CD14-positive monocyte (primary cell): ENCODE measurements at regions not wholly inside any gene's neighbourhood (a gene's known extent, or its start where the extent isn't known, plus 50 kb on each side); places are given as distances from the start of the nearest gene placed in this dataset.
"Not testable (repeated sequence)": the region's sequence is repeated elsewhere in the genome, so short reads cannot be mapped to it uniquely, and the experiment has no call there.

Experiments
- DNase-seq, 3 donors: peaks; one replicate each; pipeline ENCODE4 v3.0.0-alpha.2; 2011 to 2022
- H2AFZ ChIP-seq: 2 replicates; pipeline ENCODE4 v1.6.0; 2012; ENCODE audit warnings: mild to moderate bottlenecking, low read depth, low read length, inconsistent platforms; ENCODE audit not compliant: insufficient read depth, poor library complexity, severe bottlenecking
- H3K27ac ChIP-seq, 2 donors: 1 replicate in 1 of 2; 2 replicates in 1 of 2; pipeline ENCODE4 v1.5.1; 2012 to 2013; ENCODE audit warnings: low read length in 2 of 2, control low read depth in 1 of 2, inconsistent platforms in 1 of 2, low read depth in 1 of 2, mild to moderate bottlenecking in 1 of 2
- H3K27me3 ChIP-seq, 2 donors: one replicate each; pipeline versions ENCODE4 v1.6.0 to v1.6.1; 2011 to 2013; ENCODE audit warnings: low read length in 2 of 2; ENCODE audit not compliant: control insufficient read depth in 2 of 2, insufficient read depth in 2 of 2
- H3K36me3 ChIP-seq, 2 donors: replicated peaks in 1 of 2; 1 replicate in 1 of 2; 2 replicates in 1 of 2; pipeline versions ENCODE4 v1.5.1 to v1.6.1; 2012 to 2013; ENCODE audit warnings: low read length in 2 of 2, control low read depth in 1 of 2, inconsistent platforms in 1 of 2, mild to moderate bottlenecking in 1 of 2; ENCODE audit not compliant: insufficient read depth in 2 of 2, control insufficient read depth in 1 of 2
- H3K4me1 ChIP-seq, 2 donors: 1 replicate in 1 of 2; 2 replicates in 1 of 2; pipeline versions ENCODE4 v1.5.1 to v1.6.1; 2012 to 2013; ENCODE audit warnings: low read length in 2 of 2, control low read depth in 1 of 2, inconsistent platforms in 1 of 2, mild to moderate bottlenecking in 1 of 2, moderate library complexity in 1 of 2; ENCODE audit not compliant: insufficient read depth in 2 of 2, control insufficient read depth in 1 of 2
- H3K4me2 ChIP-seq: replicated peaks from 2 replicates; pipeline ENCODE3; 2012; ENCODE audit warnings: low read length, moderate library complexity, mild to moderate bottlenecking; ENCODE audit not compliant: poor library complexity, severe bottlenecking; ENCODE audit errors: extremely low read depth
- H3K4me3 ChIP-seq, 3 experiments: fragments of 200-600 bp in 1 of 3; sonication (generic) in 1 of 3; replicated peaks in 1 of 3; 1 replicate in 2 of 3; 2 replicates in 1 of 3; pipeline ENCODE4 v1.5.1; 2011 to 2013; ENCODE audit warnings: low read length in 3 of 3, mild to moderate bottlenecking in 3 of 3, control low read depth in 2 of 3, low read depth in 2 of 3, inconsistent platforms in 1 of 3, moderate library complexity in 1 of 3
- H3K79me2 ChIP-seq: 2 replicates; pipeline ENCODE4 v1.6.0; 2012; ENCODE audit warnings: mild to moderate bottlenecking, control low read depth, inconsistent platforms, low read length, moderate library complexity; ENCODE audit not compliant: insufficient read depth
- H3K9ac ChIP-seq: 2 replicates; pipeline ENCODE4 v1.6.0; 2017; ENCODE audit warnings: low read length, mild to moderate bottlenecking; ENCODE audit not compliant: insufficient read depth, poor library complexity, severe bottlenecking
- H3K9me3 ChIP-seq, 2 donors: replicated peaks in 1 of 2; 1 replicate in 1 of 2; 2 replicates in 1 of 2; pipeline versions ENCODE4 v1.5.1 to v1.6.1; 2012 to 2013; ENCODE audit warnings: low read length in 2 of 2, control low read depth in 1 of 2; ENCODE audit not compliant: control insufficient read depth in 1 of 2, insufficient read depth in 1 of 2
- H4K20me1 ChIP-seq: 2 replicates; pipeline ENCODE4 v1.6.0; 2012; ENCODE audit warnings: mild to moderate bottlenecking, low read length, control low read depth, moderate library complexity; ENCODE audit not compliant: insufficient read depth
- H3K27ac Mint-ChIP-seq, 7 donors: one replicate each; pipeline ENCODE4 v1.8.0; 2020; ENCODE audit warnings: mild to moderate bottlenecking in 7 of 7, mixed read lengths in 7 of 7, moderate library complexity in 6 of 7, inconsistent platforms in 2 of 7
- H3K27me3 Mint-ChIP-seq, 3 donors: one replicate each; pipeline ENCODE4 v1.8.0; 2021 to 2022; ENCODE audit warnings: low read depth in 3 of 3, mild to moderate bottlenecking in 3 of 3, mixed read lengths in 3 of 3, moderate library complexity in 3 of 3, inconsistent platforms in 1 of 3
- H3K36me3 Mint-ChIP-seq, 2 donors: one replicate each; pipeline ENCODE4 v1.8.0; 2020; ENCODE audit warnings: mixed read lengths in 2 of 2, inconsistent platforms in 1 of 2, mild to moderate bottlenecking in 1 of 2
- H3K4me1 Mint-ChIP-seq: one replicate; pipeline ENCODE4 v1.8.0; 2020; ENCODE audit warnings: mild to moderate bottlenecking, mixed read lengths
- H3K4me3 Mint-ChIP-seq, 2 donors: one replicate each; pipeline ENCODE4 v1.8.0; 2020; ENCODE audit warnings: mild to moderate bottlenecking in 2 of 2, mixed read lengths in 2 of 2, moderate library complexity in 1 of 2
- H3K9me3 Mint-ChIP-seq, 7 donors: one replicate each; pipeline ENCODE4 v1.8.0; 2020 to 2022; ENCODE audit warnings: mixed read lengths in 7 of 7, mild to moderate bottlenecking in 6 of 7, moderate library complexity in 6 of 7, inconsistent platforms in 2 of 7
- WGBS: methylation state at CpG from one replicate; pipeline ENCODE4 v1.1.5; 2013; ENCODE audit warnings: missing lambda C conversion rate; ENCODE audit not compliant: insufficient coverage; 5-methylcytosine and 5-hydroxymethylcytosine counted together
- intact Hi-C, 2 donors: fragments of 100-400 bp; cut with micrococcal nuclease; formaldehyde crosslinking; loops; one replicate each; pipeline versions ENCODE4 v1.15.0 to v1.15.1; 2023
- TF ChIP-seq, protein P1 (sequence below): fragments of 200-600 bp; IDR thresholded peaks from one replicate; pipeline ENCODE4 v1.8.0; 2022; ENCODE audit warnings: antibody characterized with exemption, mild to moderate bottlenecking

DNA sequence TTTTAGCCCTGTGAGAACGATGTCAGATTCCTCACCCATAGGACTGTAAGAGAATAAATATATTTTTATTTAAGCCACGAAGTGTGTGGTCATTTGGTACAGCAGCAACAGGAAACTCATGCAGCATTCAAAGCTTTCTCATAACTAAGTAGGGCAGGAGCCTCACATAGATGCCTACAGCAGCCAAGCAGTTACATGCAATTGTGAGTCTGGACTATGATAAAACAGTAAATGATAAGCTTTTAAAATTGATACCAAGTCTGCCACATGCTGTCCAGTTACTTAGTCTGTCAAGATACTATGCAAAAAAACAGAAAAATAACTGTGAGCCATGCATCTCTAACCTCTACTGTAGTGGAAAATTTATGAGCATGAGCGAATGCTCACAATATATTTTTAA, 359.6 kb downstream of the HS3ST1 start:
- H3K4me2 ChIP-seq, result no peak overlapping the region
- peaks cover 0 to 6% (median 3%) of the 10 kb centered on the region in 7 donors for H3K9me3 Mint-ChIP-seq
- H3K27ac Mint-ChIP-seq, result no peak overlapping the region
- H3K79me2 ChIP-seq, result no peaks in the 10 kb centered on the region
- H3K27ac ChIP-seq, result no peak overlapping the region
- H3K4me3 Mint-ChIP-seq, result no peak overlapping the region
- H4K20me1 ChIP-seq, result no peaks in the 10 kb centered on the region
- TF ChIP-seq, protein P1, sequence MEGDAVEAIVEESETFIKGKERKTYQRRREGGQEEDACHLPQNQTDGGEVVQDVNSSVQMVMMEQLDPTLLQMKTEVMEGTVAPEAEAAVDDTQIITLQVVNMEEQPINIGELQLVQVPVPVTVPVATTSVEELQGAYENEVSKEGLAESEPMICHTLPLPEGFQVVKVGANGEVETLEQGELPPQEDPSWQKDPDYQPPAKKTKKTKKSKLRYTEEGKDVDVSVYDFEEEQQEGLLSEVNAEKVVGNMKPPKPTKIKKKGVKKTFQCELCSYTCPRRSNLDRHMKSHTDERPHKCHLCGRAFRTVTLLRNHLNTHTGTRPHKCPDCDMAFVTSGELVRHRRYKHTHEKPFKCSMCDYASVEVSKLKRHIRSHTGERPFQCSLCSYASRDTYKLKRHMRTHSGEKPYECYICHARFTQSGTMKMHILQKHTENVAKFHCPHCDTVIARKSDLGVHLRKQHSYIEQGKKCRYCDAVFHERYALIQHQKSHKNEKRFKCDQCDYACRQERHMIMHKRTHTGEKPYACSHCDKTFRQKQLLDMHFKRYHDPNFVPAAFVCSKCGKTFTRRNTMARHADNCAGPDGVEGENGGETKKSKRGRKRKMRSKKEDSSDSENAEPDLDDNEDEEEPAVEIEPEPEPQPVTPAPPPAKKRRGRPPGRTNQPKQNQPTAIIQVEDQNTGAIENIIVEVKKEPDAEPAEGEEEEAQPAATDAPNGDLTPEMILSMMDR, result no peak
- H3K4me1 ChIP-seq, result no peaks in the 10 kb centered on the region
- H3K4me3 ChIP-seq, result no peak overlapping the region
- H3K4me1 Mint-ChIP-seq, result peaks cover 4% of the 10 kb centered on the region
- intact Hi-C loops, result no loop called here
- no peaks in the 10 kb centered on the region for H3K36me3 Mint-ChIP-seq
- H3K9ac ChIP-seq, result no peak overlapping the region
- H3K27me3 Mint-ChIP-seq, result peaks cover 0 to 4% (median 2%) of the 10 kb centered on the region in 3 donors
- no peak for DNase-seq
- H2AFZ ChIP-seq, result no peak overlapping the region
- peaks cover 0 to 3% of the 10 kb centered on the region in 2 donors for H3K9me3 ChIP-seq
- no CpG with 5 or more reads among the region's 3 CpGs for WGBS
- no peaks in the 10 kb centered on the region for H3K36me3 ChIP-seq
- H3K27me3 ChIP-seq, result no peaks in the 10 kb centered on the region

GRCh38 chr4:11066584-11066983, 362.1 kb downstream of the HS3ST1 start:
- H3K27ac Mint-ChIP-seq, H3K4me3 Mint-ChIP-seq, DNase-seq, H4K20me1 ChIP-seq, H3K9me3 Mint-ChIP-seq, H3K27me3 ChIP-seq, H3K4me1 Mint-ChIP-seq, H3K9me3 ChIP-seq, H3K4me2 ChIP-seq, intact Hi-C loops, H2AFZ ChIP-seq, H3K27me3 Mint-ChIP-seq, H3K4me3 ChIP-seq, H3K36me3 ChIP-seq, H3K79me2 ChIP-seq, H3K4me1 ChIP-seq, H3K36me3 Mint-ChIP-seq, H3K9ac ChIP-seq, H3K27ac ChIP-seq: not testable (repeated sequence)
- 89% methylated on average over 17 of the region's 22 CpGs for WGBS

DNA sequence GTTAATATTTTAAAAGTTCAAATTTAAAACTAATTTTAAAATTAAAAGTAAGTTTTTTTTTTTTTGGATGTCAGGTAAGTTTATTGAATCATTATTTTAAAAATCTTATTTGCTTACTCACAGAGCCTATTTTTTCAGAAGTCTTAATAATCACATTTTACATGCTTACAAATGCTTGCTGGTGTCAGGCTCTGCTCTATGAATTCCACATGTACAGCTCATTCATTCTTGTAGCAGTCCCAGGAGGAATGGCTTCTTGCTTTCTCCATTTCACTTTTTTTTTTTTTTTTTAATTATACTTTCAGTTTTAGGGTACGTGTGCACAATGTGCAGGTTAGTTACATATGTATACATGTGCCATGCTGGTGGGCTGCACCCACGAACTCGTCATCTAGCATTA, 368.1 kb downstream of the HS3ST1 start:
- no CpG with 5 or more reads among the region's 3 CpGs for WGBS

DNA sequence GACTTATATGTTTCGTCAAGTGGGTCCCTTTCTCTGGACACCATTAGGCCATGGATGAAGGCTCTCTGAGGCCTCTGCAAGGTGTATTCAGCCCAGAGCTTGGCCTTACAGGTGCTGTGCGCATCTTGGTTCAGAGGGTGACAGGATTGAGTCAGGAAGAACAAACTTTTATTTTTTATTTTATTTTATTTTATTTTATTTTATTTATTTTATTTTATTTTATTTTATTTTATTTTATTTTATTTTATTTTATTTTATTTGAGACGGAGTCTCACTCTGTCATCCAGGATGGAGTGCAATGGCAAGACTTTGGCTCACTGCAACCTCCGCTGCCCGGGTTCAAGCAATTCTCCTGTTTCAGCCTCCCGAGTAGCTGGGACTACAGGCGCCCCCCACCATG, 370.4 kb upstream of the CLNK start:
- H3K79me2 ChIP-seq, H3K9me3 Mint-ChIP-seq, H3K36me3 Mint-ChIP-seq, intact Hi-C loops, H3K4me1 Mint-ChIP-seq, H4K20me1 ChIP-seq, H3K4me1 ChIP-seq, DNase-seq, H3K9ac ChIP-seq, H3K36me3 ChIP-seq, H3K27ac Mint-ChIP-seq, H3K4me3 Mint-ChIP-seq, H3K9me3 ChIP-seq, H3K4me3 ChIP-seq, H2AFZ ChIP-seq, H3K27me3 Mint-ChIP-seq, H3K27me3 ChIP-seq, H3K4me2 ChIP-seq, H3K27ac ChIP-seq: not testable (repeated sequence)
- WGBS, result 100% methylated on average over 2 of the region's 7 CpGs

More for the DNA sequence above, 368.1 kb downstream of the HS3ST1 start:
- H3K27ac ChIP-seq, H3K9me3 Mint-ChIP-seq, H3K9ac ChIP-seq, H3K4me1 ChIP-seq, H3K4me1 Mint-ChIP-seq, H3K4me3 ChIP-seq, H3K4me2 ChIP-seq, H3K27ac Mint-ChIP-seq, H3K9me3 ChIP-seq, H3K79me2 ChIP-seq, H3K36me3 ChIP-seq, DNase-seq, H4K20me1 ChIP-seq, intact Hi-C loops, H3K27me3 Mint-ChIP-seq, H2AFZ ChIP-seq, H3K36me3 Mint-ChIP-seq, H3K4me3 Mint-ChIP-seq, H3K27me3 ChIP-seq: not testable (repeated sequence)
